Umbilical cord (tissue), 1 donor: ENCODE measurements at regions not wholly inside any gene's neighbourhood (a gene's known extent, or its start where the extent isn't known, plus 50 kb on each side); places are given as distances from the start of the nearest gene placed in this dataset.
"Not testable (repeated sequence)": the region's sequence is repeated elsewhere in the genome, so short reads cannot be mapped to it uniquely, and the experiment has no call there.

Experiments
- DNase-seq: peaks from one replicate; pipeline ENCODE4 v3.0.0-alpha.2; 2015; ENCODE audit warnings: low spot score

GRCh38 chr3:118628704-118629341 is 405.8 kb downstream of the IGSF11 start:
- peak; percentile 85 for DNase-seq

GRCh38 chr3:118629821-118630220 is 404.8 kb downstream of the IGSF11 start:
- DNase-seq: no peak

- DNase-seq: no peak
Observed at GRCh38 chr3:118635711-118636110, 398.9 kb downstream of the IGSF11 start.

- DNase-seq: no peak
Observed at GRCh38 chr3:118636841-118637240, 397.8 kb downstream of the IGSF11 start.

GRCh38 chr3:118637846-118638245 is 396.8 kb downstream of the IGSF11 start:
- no peak for DNase-seq

- DNase-seq: peak; percentile 20
Observed at GRCh38 chr3:118641608-118642007, 393.0 kb downstream of the IGSF11 start.

GRCh38 chr3:118671192-118671591 is 363.5 kb downstream of the IGSF11 start:
- no peak for DNase-seq

- DNase-seq: no peak
Observed at GRCh38 chr3:118675305-118675704, 359.3 kb downstream of the IGSF11 start.

- DNase-seq: not testable (repeated sequence)
Observed at GRCh38 chr3:118678663-118679062, 356.0 kb downstream of the IGSF11 start.

- DNase-seq: peak; percentile 75
Observed at GRCh38 chr3:118682921-118683320, 351.7 kb downstream of the IGSF11 start.

GRCh38 chr3:118683636-118684035 is 351.0 kb downstream of the IGSF11 start:
- no peak for DNase-seq

- DNase-seq: no peak
Observed at GRCh38 chr3:118688396-118688884, 346.2 kb downstream of the IGSF11 start.

GRCh38 chr3:118692416-118692815 is 342.2 kb downstream of the IGSF11 start:
- DNase-seq: peak; percentile 43

GRCh38 chr3:118705487-118706219 is 329.0 kb downstream of the IGSF11 start:
- no peak for DNase-seq

- DNase-seq: no peak
Observed at GRCh38 chr3:118707991-118708390, 326.7 kb downstream of the IGSF11 start.

GRCh38 chr3:118710532-118710931 is 324.1 kb downstream of the IGSF11 start:
- DNase-seq: no peak

GRCh38 chr3:118713502-118714207 is 321.0 kb downstream of the IGSF11 start:
- DNase-seq: no peak

GRCh38 chr3:118714800-118715199 is 319.8 kb downstream of the IGSF11 start:
- no peak for DNase-seq

- no peak for DNase-seq
Observed at GRCh38 chr3:118729546-118729945, 305.1 kb downstream of the IGSF11 start.

- DNase-seq: no peak
Observed at GRCh38 chr3:118734664-118735063, 300.0 kb downstream of the IGSF11 start.

GRCh38 chr3:118736107-118736506 is 298.5 kb downstream of the IGSF11 start:
- no peak for DNase-seq

GRCh38 chr3:118740722-118741290 is 293.8 kb downstream of the IGSF11 start:
- no peak for DNase-seq
